ENCODE measurements at regions not wholly inside any gene's neighbourhood (a gene's known extent, or its start where the extent isn't known, plus 50 kb on each side); places are given as distances from the start of the nearest gene placed in this dataset. TPM values are rescaled to one million over a fixed set of nuclear protein-coding genes. Genes with fewer than 3 reads are reported as not detected.

DNA sequence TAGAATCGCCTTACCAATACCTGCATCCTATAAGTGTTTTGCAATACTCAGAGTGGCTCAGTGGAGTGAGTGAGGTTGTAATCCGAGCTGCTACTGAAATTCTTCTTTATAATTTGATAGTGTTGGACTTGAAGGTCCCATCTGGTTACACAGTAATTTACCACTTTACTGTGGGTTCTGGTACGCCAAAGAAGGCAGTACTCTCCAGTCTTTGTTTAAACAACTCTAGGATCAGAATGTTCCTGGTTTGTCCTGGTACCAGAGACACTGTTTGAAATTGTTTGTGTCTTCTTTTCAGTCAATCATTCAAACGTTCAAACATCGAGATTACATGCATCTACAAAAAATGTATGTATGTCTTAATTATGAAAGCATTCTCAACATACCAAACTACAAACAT lies 51.3 kb upstream of the AMN1 start:
- intact Hi-C loops (cut with micrococcal nuclease) = no loop called here
- no peak overlapping the region for H3K4me3 Mint-ChIP-seq
- H3K9me3 ChIP-seq (ENCODE audit: control extremely low read depth in 1 of 3, control insufficient read depth in 2 of 3, insufficient read depth in 1 of 3, low read length in 2 of 3) = peaks cover 0 to 4% (median 0%) of the 10 kb centered on the region in 3 donors
- peaks cover 3% of the 10 kb centered on the region for H3K9me3 Mint-ChIP-seq (ENCODE audit: insufficient read depth)
- H2AFZ ChIP-seq (ENCODE audit: insufficient read depth, low read depth, low read length, poor library complexity, severe bottlenecking) = no peak overlapping the region
- no peaks in the 10 kb centered on the region for H3K27me3 ChIP-seq (replicated peaks in 1 of 4; ENCODE audit: control extremely low read depth in 1 of 4, control insufficient read depth in 3 of 4, insufficient read depth in 4 of 4, low read length in 3 of 4)
- ATAC-seq (ENCODE audit: low read depth) (no peak), DNase-seq (no peak)
- peaks cover 16% of the 10 kb centered on the region for H3K4me1 Mint-ChIP-seq
- H3K27ac Mint-ChIP-seq = no peak overlapping the region
- H3K27me3 Mint-ChIP-seq = no peaks in the 10 kb centered on the region
- no peaks in the 10 kb centered on the region for H4K20me1 ChIP-seq (ENCODE audit: control insufficient read depth, insufficient read depth, low read length, poor library complexity, severe bottlenecking)
- no peaks in the 10 kb centered on the region for H3K36me3 ChIP-seq (replicated peaks in 1 of 2; ENCODE audit: control extremely low read depth in 1 of 2, control insufficient read depth in 1 of 2, extremely low read depth in 1 of 2, insufficient read depth in 2 of 2, low read length in 1 of 2)
- no peak overlapping the region for H3K27ac ChIP-seq (ENCODE audit: low read length in 2 of 2)
- TF ChIP-seq, protein P1, sequence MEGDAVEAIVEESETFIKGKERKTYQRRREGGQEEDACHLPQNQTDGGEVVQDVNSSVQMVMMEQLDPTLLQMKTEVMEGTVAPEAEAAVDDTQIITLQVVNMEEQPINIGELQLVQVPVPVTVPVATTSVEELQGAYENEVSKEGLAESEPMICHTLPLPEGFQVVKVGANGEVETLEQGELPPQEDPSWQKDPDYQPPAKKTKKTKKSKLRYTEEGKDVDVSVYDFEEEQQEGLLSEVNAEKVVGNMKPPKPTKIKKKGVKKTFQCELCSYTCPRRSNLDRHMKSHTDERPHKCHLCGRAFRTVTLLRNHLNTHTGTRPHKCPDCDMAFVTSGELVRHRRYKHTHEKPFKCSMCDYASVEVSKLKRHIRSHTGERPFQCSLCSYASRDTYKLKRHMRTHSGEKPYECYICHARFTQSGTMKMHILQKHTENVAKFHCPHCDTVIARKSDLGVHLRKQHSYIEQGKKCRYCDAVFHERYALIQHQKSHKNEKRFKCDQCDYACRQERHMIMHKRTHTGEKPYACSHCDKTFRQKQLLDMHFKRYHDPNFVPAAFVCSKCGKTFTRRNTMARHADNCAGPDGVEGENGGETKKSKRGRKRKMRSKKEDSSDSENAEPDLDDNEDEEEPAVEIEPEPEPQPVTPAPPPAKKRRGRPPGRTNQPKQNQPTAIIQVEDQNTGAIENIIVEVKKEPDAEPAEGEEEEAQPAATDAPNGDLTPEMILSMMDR (IDR thresholded peaks at IDR 0.05) = no peak
- no peak for TF ChIP-seq EZH2 (IDR thresholded peaks at IDR 0.05; ENCODE audit: borderline replicate concordance, insufficient read depth, low read depth, low read length, poor library complexity, severe bottlenecking)
- H3K4me3 ChIP-seq (ENCODE audit: control extremely low read depth in 1 of 5, extremely low read depth in 1 of 5, insufficient read depth in 1 of 5, low read depth in 2 of 5, low read length in 4 of 5) = no peak overlapping the region
- no CpG with 5 or more reads among the region's 5 CpGs for WGBS (ENCODE audit: insufficient coverage)
- ChIA-PET POLR2A (no interaction called here), CTCF (interaction anchor here (2.3 kb wide), 1 partner anchor 11 kb away, joined by 5 read pairs; no protein-coding TSS in a partner anchor)
- H3K4me1 ChIP-seq (ENCODE audit: control insufficient read depth in 2 of 2, insufficient read depth in 2 of 2, low read length in 2 of 2) = peaks cover 3 to 8% of the 10 kb centered on the region in 2 donors
- H3K4me2 ChIP-seq (replicated peaks; ENCODE audit: low read depth, low read length, poor library complexity, severe bottlenecking) = no peak overlapping the region
- H3K79me2 ChIP-seq (ENCODE audit: control insufficient read depth, insufficient read depth, low read length) = no peaks in the 10 kb centered on the region
- no peak overlapping the region for H3K9ac ChIP-seq (ENCODE audit: low read length)

DNA sequence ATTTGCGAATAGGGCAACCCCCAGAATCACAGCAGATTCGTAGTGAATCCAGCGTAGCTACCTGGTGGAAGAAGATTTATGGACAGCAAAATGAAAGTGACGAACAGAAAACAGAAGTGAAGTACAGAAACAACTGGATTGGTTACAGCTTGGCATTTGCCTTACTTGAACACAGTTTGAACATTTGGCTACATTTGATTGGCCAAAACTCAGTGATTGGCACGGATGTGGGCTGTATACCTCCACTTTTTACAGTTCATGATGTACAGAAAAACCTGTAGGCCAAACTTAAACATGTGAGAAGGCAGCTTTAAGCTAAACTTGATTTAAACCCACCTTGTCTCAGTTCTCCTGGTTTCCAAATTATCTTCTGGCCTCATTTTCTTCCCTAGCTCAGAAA lies 49.9 kb upstream of the AMN1 start:
- Mint-ChIP-seq H3K4me1 (peaks cover 19% of the 10 kb centered on the region), H3K9me3 (ENCODE audit: insufficient read depth) (no peaks in the 10 kb centered on the region), H3K27ac (peak overlapping the region; percentile 64), H3K4me3 (peak overlapping the region; percentile 53), H3K27me3 (no peaks in the 10 kb centered on the region)
- Histone ChIP-seq H3K27me3 (replicated peaks in 1 of 4; ENCODE audit: control extremely low read depth in 1 of 4, control insufficient read depth in 3 of 4, insufficient read depth in 4 of 4, low read length in 3 of 4) (no peaks in the 10 kb centered on the region), H3K4me3 (ENCODE audit: control extremely low read depth in 1 of 5, extremely low read depth in 1 of 5, insufficient read depth in 1 of 5, low read depth in 2 of 5, low read length in 4 of 5) (peak overlapping the region in 1 of 5 experiments; percentile 15), H3K9ac (ENCODE audit: low read length) (no peak overlapping the region), H4K20me1 (ENCODE audit: control insufficient read depth, insufficient read depth, low read length, poor library complexity, severe bottlenecking) (no peaks in the 10 kb centered on the region), H3K27ac (ENCODE audit: low read length in 2 of 2) (peak overlapping the region in 1 of 2 donors; percentile 37), H2AFZ (ENCODE audit: insufficient read depth, low read depth, low read length, poor library complexity, severe bottlenecking) (peak overlapping the region; percentile 60), H3K79me2 (ENCODE audit: control insufficient read depth, insufficient read depth, low read length) (no peaks in the 10 kb centered on the region), H3K9me3 (ENCODE audit: control extremely low read depth in 1 of 3, control insufficient read depth in 2 of 3, insufficient read depth in 1 of 3, low read length in 2 of 3) (no peaks in the 10 kb centered on the region), H3K4me1 (ENCODE audit: control insufficient read depth in 2 of 2, insufficient read depth in 2 of 2, low read length in 2 of 2) (peaks cover 8 to 13% of the 10 kb centered on the region in 2 donors), H3K36me3 (replicated peaks in 1 of 2; ENCODE audit: control extremely low read depth in 1 of 2, control insufficient read depth in 1 of 2, extremely low read depth in 1 of 2, insufficient read depth in 2 of 2, low read length in 1 of 2) (no peaks in the 10 kb centered on the region), H3K4me2 (replicated peaks; ENCODE audit: low read depth, low read length, poor library complexity, severe bottlenecking) (peak overlapping the region; percentile 36)
- 51% methylated on average over 5 of the region's 5 CpGs for WGBS (ENCODE audit: insufficient coverage)
- ChIA-PET CTCF (interaction anchor here (1.1 to 2.3 kb wide), 2 partner anchors 12 to 21 kb away, joined by 3 to 5 read pairs; no protein-coding TSS in a partner anchor), POLR2A (interaction anchor here (0.6 to 1.0 kb wide), 2 partner anchors 11 to 96 kb away, joined by 3 read pairs; no protein-coding TSS in a partner anchor)
- ATAC-seq (ENCODE audit: low read depth) (no peak), DNase-seq (peak; percentile 28)
- intact Hi-C loops (cut with micrococcal nuclease) = loop anchor here (5.0 kb wide), 1 partner anchor 36 kb away; no protein-coding TSS in a partner anchor
- TF ChIP-seq EZH2 (IDR thresholded peaks at IDR 0.05; ENCODE audit: borderline replicate concordance, insufficient read depth, low read depth, low read length, poor library complexity, severe bottlenecking) = no peak

Small RNAs in the stretch of these regions (small RNA-seq; reads per million reads assigned to genes)
- not detected for gene RF00402 (ENCODE audit: insufficient read length, low read depth, low replicate concordance)
- not detected for gene RNU6-1069P (ENCODE audit: insufficient read length, low read depth, low replicate concordance)

Data from B cell (primary cell).